ENCODE measurements at regions not wholly inside any gene's neighbourhood (a gene's known extent, or its start where the extent isn't known, plus 50 kb on each side); places are given as distances from the start of the nearest gene placed in this dataset.

GRCh38 chr9:26747611-26748010 lies 145.0 kb downstream of the CAAP1 start:
- TF ChIP-seq CTCF (IDR thresholded peaks at IDR 0.05; ENCODE audit: insufficient read depth, low read depth, low read length) (no peak), EZH2 (IDR thresholded peaks at IDR 0.05; ENCODE audit: insufficient read depth, low read length) (no peak)
